Lung (tissue), 11 donors: ENCODE measurements at regions not wholly inside any gene's neighbourhood (a gene's known extent, or its start where the extent isn't known, plus 50 kb on each side); places are given as distances from the start of the nearest gene placed in this dataset.

Experiments used
- ATAC-seq: fragments of 200-7000 bp; cut with Tn5 transposase; one replicate; pipeline ENCODE4 v1.9.1; 2020; ENCODE audit warnings: moderate number of reproducible peaks; ENCODE audit not compliant: insufficient read depth, low FRiP score
- DNase-seq, 3 donors: peaks; one replicate each; pipeline ENCODE4 v3.0.0-alpha.2; 2013 to 2017
- H3K27ac ChIP-seq, 2 donors: one replicate each; pipeline ENCODE4 v1.5.1; 2013; ENCODE audit warnings: mild to moderate bottlenecking in 2 of 2, moderate library complexity in 2 of 2, control low read depth in 1 of 2, inconsistent platforms in 1 of 2, low read depth in 1 of 2, low read length in 1 of 2
- H3K27me3 ChIP-seq, 3 donors: one replicate each; pipeline ENCODE4 v1.5.1; 2013; ENCODE audit warnings: low read length in 2 of 3; ENCODE audit not compliant: control insufficient read depth in 3 of 3, insufficient read depth in 3 of 3
- H3K36me3 ChIP-seq, 4 donors: one replicate each; pipeline ENCODE4 v1.5.1; 2013; ENCODE audit warnings: low read length in 4 of 4, mild to moderate bottlenecking in 1 of 4, moderate library complexity in 1 of 4; ENCODE audit not compliant: control insufficient read depth in 4 of 4, insufficient read depth in 4 of 4
- H3K4me1 ChIP-seq, 5 donors: one replicate each; pipeline ENCODE4 v1.5.1; 2013; ENCODE audit warnings: low read length in 5 of 5, mild to moderate bottlenecking in 2 of 5, moderate library complexity in 1 of 5; ENCODE audit not compliant: control insufficient read depth in 5 of 5, insufficient read depth in 5 of 5
- H3K4me3 ChIP-seq: one replicate; pipeline ENCODE4 v1.5.1; 2013; ENCODE audit warnings: mild to moderate bottlenecking, control low read depth, moderate library complexity
- H3K9ac ChIP-seq, 2 donors: one replicate each; pipeline ENCODE4 v1.5.1; 2013; ENCODE audit warnings: low read length in 2 of 2, control low read depth in 1 of 2; ENCODE audit not compliant: insufficient read depth in 1 of 2
- H3K9me3 ChIP-seq, 4 donors: one replicate each; pipeline ENCODE4 v1.5.1; 2013; ENCODE audit warnings: low read length in 3 of 4, mild to moderate bottlenecking in 1 of 4, moderate library complexity in 1 of 4; ENCODE audit not compliant: control insufficient read depth in 4 of 4, insufficient read depth in 3 of 4
- WGBS, 2 donors: extraction: QIAGEN DNeasy Blood & Tissue Kit; methylation state at CpG; one replicate each; pipeline ENCODE4 v1.1.7; 2013; 5-methylcytosine and 5-hydroxymethylcytosine counted together
- TF ChIP-seq, protein P1 (sequence below): IDR thresholded peaks from 2 replicates; pipeline ENCODE4 v1.5.1; 2012; ENCODE audit warnings: mild to moderate bottlenecking; ENCODE audit errors: control extremely low read depth, extremely low read depth
- donor health status: control.
- donor health status: control.
- donor health status: Bipolar disorder and iron deficiency.
- donor health status: healthy.
- donor health status: DM: yes; HTN: yes; CAD: no.

GRCh38 chr2:138125306-138126288, 161.3 kb downstream of the HNMT start:
- ATAC-seq (peak; percentile 53), DNase-seq (no peak)
- H3K4me1 ChIP-seq = peaks cover 0 to 2% (median 0%) of the 10 kb centered on the region in 5 donors
- H3K27ac ChIP-seq = no peak overlapping the region
- no peaks in the 10 kb centered on the region for H3K27me3 ChIP-seq
- TF ChIP-seq, protein P1, sequence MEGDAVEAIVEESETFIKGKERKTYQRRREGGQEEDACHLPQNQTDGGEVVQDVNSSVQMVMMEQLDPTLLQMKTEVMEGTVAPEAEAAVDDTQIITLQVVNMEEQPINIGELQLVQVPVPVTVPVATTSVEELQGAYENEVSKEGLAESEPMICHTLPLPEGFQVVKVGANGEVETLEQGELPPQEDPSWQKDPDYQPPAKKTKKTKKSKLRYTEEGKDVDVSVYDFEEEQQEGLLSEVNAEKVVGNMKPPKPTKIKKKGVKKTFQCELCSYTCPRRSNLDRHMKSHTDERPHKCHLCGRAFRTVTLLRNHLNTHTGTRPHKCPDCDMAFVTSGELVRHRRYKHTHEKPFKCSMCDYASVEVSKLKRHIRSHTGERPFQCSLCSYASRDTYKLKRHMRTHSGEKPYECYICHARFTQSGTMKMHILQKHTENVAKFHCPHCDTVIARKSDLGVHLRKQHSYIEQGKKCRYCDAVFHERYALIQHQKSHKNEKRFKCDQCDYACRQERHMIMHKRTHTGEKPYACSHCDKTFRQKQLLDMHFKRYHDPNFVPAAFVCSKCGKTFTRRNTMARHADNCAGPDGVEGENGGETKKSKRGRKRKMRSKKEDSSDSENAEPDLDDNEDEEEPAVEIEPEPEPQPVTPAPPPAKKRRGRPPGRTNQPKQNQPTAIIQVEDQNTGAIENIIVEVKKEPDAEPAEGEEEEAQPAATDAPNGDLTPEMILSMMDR = no peak
- no peak overlapping the region for H3K4me3 ChIP-seq
- H3K9ac ChIP-seq = no peak overlapping the region
- no peaks in the 10 kb centered on the region for H3K9me3 ChIP-seq
- WGBS, 2 donors = 76 to 88% methylated on average over 11 of the region's 11 CpGs
- H3K36me3 ChIP-seq = no peaks in the 10 kb centered on the region

GRCh38 chr2:138132108-138132507, 167.8 kb downstream of the HNMT start:
- no peaks in the 10 kb centered on the region for H3K27me3 ChIP-seq
- TF ChIP-seq, protein P1 = no peak
- H3K4me1 ChIP-seq = no peaks in the 10 kb centered on the region
- no peaks in the 10 kb centered on the region for H3K36me3 ChIP-seq
- WGBS, 2 donors = 75 to 84% methylated on average over 1 of the region's 1 CpG
- H3K4me3 ChIP-seq = no peak overlapping the region
- DNase-seq = no peak
- no peak overlapping the region for H3K9ac ChIP-seq
- no peaks in the 10 kb centered on the region for H3K9me3 ChIP-seq
- ATAC-seq = peak; percentile 41
- no peak overlapping the region for H3K27ac ChIP-seq

- Histone ChIP-seq H3K27ac (no peak overlapping the region), H3K4me3 (no peak overlapping the region), H3K4me1 (no peaks in the 10 kb centered on the region), H3K36me3 (no peaks in the 10 kb centered on the region), H3K9ac (no peak overlapping the region), H3K27me3 (no peaks in the 10 kb centered on the region), H3K9me3 (no peaks in the 10 kb centered on the region)
- ATAC-seq (no peak), DNase-seq (no peak)
- TF ChIP-seq, protein P1 = no peak
These were observed 173.7 kb downstream of the HNMT start for GRCh38 chr2:138137949-138138348.
